GM19099 (cell line): ENCODE measurements at regions not wholly inside any gene's neighbourhood (a gene's known extent, or its start where the extent isn't known, plus 50 kb on each side); places are given as distances from the start of the nearest gene placed in this dataset.

Experiments used
- POLR2A ChIP-seq: IDR thresholded peaks from 3 replicates; pipeline ENCODE4 v1.6.1; 2011; ENCODE audit warnings: low read depth; ENCODE audit not compliant: insufficient read length; ENCODE audit errors: extremely low read depth

DNA sequence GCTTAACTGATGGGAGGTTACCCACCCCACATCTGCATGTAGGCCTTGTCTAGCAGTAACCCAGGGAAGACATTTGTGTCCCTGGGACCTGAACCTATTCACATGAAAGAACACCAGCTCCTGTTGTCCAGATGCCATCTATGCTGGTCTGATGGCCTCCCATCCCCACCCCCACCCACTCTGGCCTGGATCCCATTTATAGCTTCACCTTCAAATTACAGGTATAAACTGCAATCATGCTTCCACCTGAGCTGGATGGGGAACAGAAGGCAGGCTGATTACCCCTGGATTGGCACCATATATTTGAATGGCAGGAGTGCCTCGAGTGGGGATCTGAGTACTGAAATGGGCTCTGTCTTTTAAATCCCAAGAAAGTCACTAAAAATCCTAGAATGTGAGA is 312.7 kb upstream of the USP24 start:
- TF ChIP-seq POLR2A: no peak

DNA sequence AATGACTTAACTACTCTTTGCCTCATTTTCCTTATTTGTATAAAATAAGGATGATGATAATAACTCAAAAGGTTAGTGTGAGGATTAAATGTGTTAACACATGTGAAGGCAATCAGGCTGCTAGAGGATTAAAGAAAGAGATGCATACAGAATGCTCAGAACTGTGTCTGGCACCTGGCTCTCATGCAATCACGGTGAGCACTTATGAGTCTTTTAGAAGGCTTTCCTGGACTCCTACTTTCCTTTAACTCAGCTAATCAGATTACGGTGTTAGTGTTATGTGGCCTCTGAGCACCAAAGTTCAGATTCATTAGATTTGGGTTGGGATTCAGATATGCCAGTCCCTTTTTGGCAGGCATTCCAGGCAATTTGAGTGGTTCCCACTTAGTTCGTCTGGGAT is 311.6 kb upstream of the USP24 start:
- TF ChIP-seq POLR2A: no peak

DNA sequence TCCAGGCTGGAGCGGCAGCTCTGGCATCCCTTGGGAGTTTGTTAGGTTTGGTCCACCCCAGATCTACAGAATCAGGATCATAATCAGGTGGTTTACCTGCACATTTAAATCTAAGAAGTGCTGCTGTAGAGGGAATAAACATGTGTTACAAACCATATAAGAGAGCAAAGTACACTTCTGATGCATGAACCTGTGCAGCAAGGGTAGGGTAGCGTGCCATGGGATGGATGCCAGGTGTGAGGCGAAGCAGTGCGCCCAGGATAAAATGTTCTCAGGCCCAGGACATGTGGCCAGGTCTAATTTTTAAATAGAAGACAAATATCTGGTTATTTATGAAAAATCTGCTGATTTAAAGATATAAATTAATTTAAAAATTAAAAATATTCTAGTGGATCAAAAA is 308.8 kb upstream of the USP24 start:
- no peak for TF ChIP-seq POLR2A

- TF ChIP-seq POLR2A: no peak
These were observed 307.8 kb upstream of the USP24 start for GRCh38 chr1:55522982-55523381.

DNA sequence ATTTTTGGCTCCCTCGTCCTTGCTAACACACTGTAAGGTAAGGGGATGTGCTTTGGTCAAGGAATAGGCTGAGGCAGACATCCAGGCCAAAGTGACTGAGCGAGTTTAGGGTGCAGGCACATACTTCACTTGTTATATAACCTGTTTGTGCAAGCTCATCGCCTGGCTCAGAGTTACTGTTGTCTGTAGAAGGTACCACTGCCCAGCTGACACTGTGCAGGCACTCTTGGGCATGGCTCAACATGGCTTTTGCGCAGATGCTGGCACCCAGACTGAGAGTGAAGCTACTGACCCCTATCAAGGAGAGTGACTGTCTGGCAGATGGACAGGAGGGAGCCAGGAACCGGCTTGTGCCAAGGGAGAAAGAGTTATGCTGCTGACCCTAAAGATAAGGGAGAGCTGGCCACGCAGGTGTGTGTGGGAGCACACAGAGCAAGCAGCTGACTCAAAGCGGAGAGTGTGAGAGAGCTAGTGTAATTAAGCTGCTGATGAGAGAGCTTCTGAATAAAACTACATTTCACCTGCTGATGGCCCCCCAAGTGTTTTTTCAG is 307.3 kb upstream of the USP24 start:
- no peak for TF ChIP-seq POLR2A

DNA sequence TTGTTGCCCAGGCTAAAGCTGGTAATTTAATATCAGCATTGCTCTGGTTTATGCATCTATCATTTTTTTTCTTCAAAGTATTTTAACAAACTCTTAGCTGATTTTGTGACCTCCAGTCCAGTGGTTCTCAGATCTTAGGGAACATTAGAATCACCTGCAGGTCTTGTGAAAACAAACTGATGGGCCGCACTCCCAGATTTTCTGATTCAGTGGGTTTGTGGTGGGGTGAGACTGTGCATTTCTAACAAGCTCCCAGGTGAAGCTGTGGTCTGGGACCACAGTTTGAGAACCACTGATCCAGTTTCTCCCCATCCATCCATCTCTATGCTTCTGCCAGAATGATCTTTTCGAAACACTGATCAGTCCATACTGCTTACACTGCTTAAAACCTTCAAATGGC is 305.7 kb upstream of the USP24 start:
- TF ChIP-seq POLR2A: no peak

GRCh38 chr1:55519937-55520683 is 304.9 kb upstream of the USP24 start:
- no peak for TF ChIP-seq POLR2A

GRCh38 chr1:55519276-55519675 is 304.1 kb upstream of the USP24 start:
- TF ChIP-seq POLR2A: no peak

DNA sequence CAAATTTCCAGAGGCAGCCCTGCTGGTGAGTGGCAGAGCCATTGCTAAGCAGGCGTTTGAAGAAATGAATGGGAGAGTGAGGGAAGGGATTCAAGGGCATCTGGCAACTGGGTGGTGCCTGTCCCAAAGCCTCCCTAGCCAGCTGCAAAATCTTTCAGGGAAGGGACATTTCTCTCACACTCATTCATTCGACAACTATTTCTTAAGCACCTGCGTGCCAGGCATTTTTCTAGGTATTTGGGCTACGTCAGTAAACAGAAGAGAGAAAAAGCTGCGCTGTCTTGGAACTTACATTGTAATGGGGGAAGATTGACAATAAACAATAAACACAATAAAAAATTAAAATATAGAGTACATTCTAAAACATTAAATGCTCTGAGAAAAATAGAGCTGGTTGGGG is 301.9 kb upstream of the USP24 start:
- TF ChIP-seq POLR2A: no peak

DNA sequence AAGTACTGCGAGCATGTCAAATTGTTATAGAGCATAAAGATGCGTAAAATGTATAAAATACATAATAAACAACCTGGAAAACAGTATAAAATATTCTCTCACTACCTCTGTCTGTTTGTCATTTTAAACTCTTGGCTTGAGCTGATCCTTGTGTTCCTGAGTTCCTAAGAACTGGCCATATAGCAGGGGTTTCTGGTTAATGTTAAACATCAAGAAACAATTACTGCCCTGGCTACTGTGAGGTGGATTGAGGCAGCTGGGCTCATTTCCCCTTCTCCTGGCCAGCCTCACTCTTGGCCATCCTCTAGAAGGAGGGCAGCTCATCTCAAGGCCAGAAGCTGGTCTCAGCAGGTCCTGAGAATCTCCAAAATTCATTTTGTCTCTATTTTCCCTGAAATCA is 297.3 kb upstream of the USP24 start:
- TF ChIP-seq POLR2A: no peak

- TF ChIP-seq POLR2A: no peak
These were observed 292.4 kb upstream of the USP24 start for GRCh38 chr1:55507578-55507931.

- TF ChIP-seq POLR2A: no peak
These were observed 291.8 kb upstream of the USP24 start for GRCh38 chr1:55506740-55507577.

GRCh38 chr1:55505326-55505725 is 290.2 kb upstream of the USP24 start:
- TF ChIP-seq POLR2A: no peak

GRCh38 chr1:55504306-55504731 is 289.2 kb upstream of the USP24 start:
- no peak for TF ChIP-seq POLR2A

GRCh38 chr1:55503663-55504305 is 288.6 kb upstream of the USP24 start:
- TF ChIP-seq POLR2A: no peak
